ENCODE measurements at regions not wholly inside any gene's neighbourhood (a gene's known extent, or its start where the extent isn't known, plus 50 kb on each side); places are given as distances from the start of the nearest gene placed in this dataset.

GRCh38 chr3:18079739-18080138 is 337.3 kb upstream of the TBC1D5 start:
- TF ChIP-seq POLR2A (IDR thresholded peaks at IDR 0.05; ENCODE audit: low read length) (no peak), CTCF (IDR thresholded peaks at IDR 0.05) (no peak), MAZ (IDR thresholded peaks at IDR 0.05; ENCODE audit: borderline replicate concordance, low read depth, low read length) (no peak), ZFP36 (IDR thresholded peaks at IDR 0.05; ENCODE audit: borderline replicate concordance, partially characterized antibody) (no peak), CHD2 (IDR thresholded peaks at IDR 0.05; ENCODE audit: low read length, partially characterized antibody) (no peak), ELK1 (IDR thresholded peaks at IDR 0.05; ENCODE audit: low read depth, low read length) (no peak), EP300 (IDR thresholded peaks at IDR 0.05) (no peak), SMC3 (IDR thresholded peaks at IDR 0.05) (no peak), MYC (IDR thresholded peaks at IDR 0.05; ENCODE audit: borderline replicate concordance, low read length) (no peak), RARB (CRISPR knock-in tag; IDR thresholded peaks at IDR 0.05) (no peak)

Data from A549 (cell line).